B cell (primary cell): ENCODE measurements at regions not wholly inside any gene's neighbourhood (a gene's known extent, or its start where the extent isn't known, plus 50 kb on each side); places are given as distances from the start of the nearest gene placed in this dataset.

Experiments used
- ATAC-seq: fragments of 200-7000 bp; cut with Tn5 transposase; one replicate; pipeline ENCODE4 v1.10.0; 2021; ENCODE audit warnings: low read depth, mild to moderate bottlenecking, moderate number of reproducible peaks, moderate library complexity
- CTCF ChIA-PET: fragments of 350-600 bp; sonication (Branson Sonifier 250); formaldehyde crosslinking; loops from one replicate; lab custom pipeline; 2021; ENCODE audit warnings: antibody characterized with exemption, inconsistent platforms; lab: Charles Lee
- POLR2A ChIA-PET: fragments of 350-600 bp; sonication (Branson Sonifier 250); formaldehyde crosslinking; loops from one replicate; lab custom pipeline; 2021; ENCODE audit warnings: antibody characterized with exemption; lab: Charles Lee
- DNase-seq: peaks from one replicate; pipeline ENCODE4 v3.0.0; 2013
- H2AFZ ChIP-seq: 2 replicates; pipeline ENCODE4 v1.6.1; 2012; ENCODE audit warnings: mild to moderate bottlenecking, low read depth, low read length; ENCODE audit not compliant: insufficient read depth, poor library complexity, severe bottlenecking
- H3K27ac ChIP-seq, 2 donors: 1 replicate in 1 of 2; 2 replicates in 1 of 2; pipeline ENCODE4 v1.5.1; 2012 to 2013; ENCODE audit warnings: low read length in 2 of 2, mild to moderate bottlenecking in 2 of 2, moderate library complexity in 1 of 2
- H3K27me3 ChIP-seq, 4 experiments: fragments of 200-600 bp in 1 of 4; sonication (generic) in 1 of 4; replicated peaks in 1 of 4; 1 replicate in 2 of 4; 2 replicates in 2 of 4; pipeline versions ENCODE4 v1.6.1 to v1.7.0; 2013 to 2016; ENCODE audit warnings: low read length in 3 of 4, mild to moderate bottlenecking in 2 of 4, mixed read lengths in 1 of 4, moderate library complexity in 1 of 4; ENCODE audit not compliant: insufficient read depth in 4 of 4, control insufficient read depth in 3 of 4; ENCODE audit errors: control extremely low read depth in 1 of 4
- H3K36me3 ChIP-seq, 2 experiments: replicated peaks in 1 of 2; 1 replicate in 1 of 2; 2 replicates in 1 of 2; pipeline versions ENCODE4 v1.6.1 to v1.7.1; 2013; ENCODE audit warnings: low read length in 1 of 2; ENCODE audit not compliant: insufficient read depth in 2 of 2, control insufficient read depth in 1 of 2; ENCODE audit errors: control extremely low read depth in 1 of 2, extremely low read depth in 1 of 2
- H3K4me1 ChIP-seq, 2 donors: fragments of 200-600 bp in 1 of 2; sonication (generic) in 1 of 2; 1 replicate in 1 of 2; 2 replicates in 1 of 2; pipeline versions ENCODE4 v1.5.1 to v1.6.1; 2013 to 2017; ENCODE audit warnings: low read length in 2 of 2; ENCODE audit not compliant: control insufficient read depth in 2 of 2, insufficient read depth in 2 of 2
- H3K4me2 ChIP-seq: replicated peaks from 2 replicates; pipeline ENCODE3; 2012; ENCODE audit warnings: mild to moderate bottlenecking, low read depth, low read length; ENCODE audit not compliant: poor library complexity, severe bottlenecking
- H3K4me3 ChIP-seq, 5 experiments: fragments of 200-600 bp in 1 of 5; sonication (generic) in 1 of 5; 1 replicate in 3 of 5; 2 replicates in 2 of 5; pipeline versions ENCODE4 v1.5.1 to v1.7.0; 2011 to 2016; ENCODE audit warnings: low read length in 4 of 5, mild to moderate bottlenecking in 4 of 5, low read depth in 2 of 5, control low read depth in 1 of 5, moderate library complexity in 1 of 5; ENCODE audit not compliant: insufficient read depth in 1 of 5; ENCODE audit errors: control extremely low read depth in 1 of 5, extremely low read depth in 1 of 5
- H3K79me2 ChIP-seq: fragments of 200-600 bp; sonication (generic); one replicate; pipeline ENCODE4 v1.6.0; 2016; ENCODE audit warnings: low read length; ENCODE audit not compliant: control insufficient read depth, insufficient read depth
- H3K9ac ChIP-seq: fragments of 200-600 bp; sonication (generic); 2 replicates; pipeline ENCODE4 v1.6.1; 2017; ENCODE audit warnings: mild to moderate bottlenecking, low read length, moderate library complexity
- H3K9me3 ChIP-seq, 3 donors: one replicate each; pipeline versions ENCODE4 v1.6.1 to v1.7.1; 2013; ENCODE audit warnings: low read length in 2 of 3; ENCODE audit not compliant: control insufficient read depth in 2 of 3, insufficient read depth in 1 of 3; ENCODE audit errors: control extremely low read depth in 1 of 3
- H4K20me1 ChIP-seq: 2 replicates; pipeline ENCODE4 v1.6.0; 2012; ENCODE audit warnings: mild to moderate bottlenecking, low read length; ENCODE audit not compliant: insufficient read depth, control insufficient read depth, poor library complexity, severe bottlenecking
- H3K27ac Mint-ChIP-seq: one replicate; pipeline ENCODE4 v1.8.0; 2021; ENCODE audit warnings: mixed read lengths
- H3K27me3 Mint-ChIP-seq: one replicate; pipeline ENCODE4 v1.8.0; 2021; ENCODE audit warnings: mixed read lengths
- H3K4me1 Mint-ChIP-seq: one replicate; pipeline ENCODE4 v1.8.0; 2021; ENCODE audit warnings: mixed read lengths
- H3K4me3 Mint-ChIP-seq: one replicate; pipeline ENCODE4 v1.8.0; 2021; ENCODE audit warnings: mixed read lengths
- H3K9me3 Mint-ChIP-seq: one replicate; pipeline ENCODE4 v1.8.0; 2022; ENCODE audit warnings: mixed read lengths; ENCODE audit not compliant: insufficient read depth
- EZH2 ChIP-seq: IDR thresholded peaks from 2 replicates; pipeline ENCODE4 v1.6.1; 2012; ENCODE audit warnings: borderline replicate concordance, low read depth, mild to moderate bottlenecking, moderate library complexity, low read length; ENCODE audit not compliant: insufficient read depth, poor library complexity, severe bottlenecking
- WGBS: methylation state at CpG from one replicate; pipeline ENCODE4 v1.1.5; 2013; ENCODE audit warnings: missing lambda C conversion rate; ENCODE audit not compliant: insufficient coverage; 5-methylcytosine and 5-hydroxymethylcytosine counted together
- intact Hi-C: fragments of 100-400 bp; cut with micrococcal nuclease; formaldehyde crosslinking; loops from one replicate; pipeline ENCODE4 v1.10.0; 2022
- TF ChIP-seq, protein P1 (sequence below): fragments of 200-600 bp; IDR thresholded peaks from one replicate; pipeline ENCODE4 v1.8.0; 2022; ENCODE audit warnings: antibody characterized with exemption, mild to moderate bottlenecking

DNA sequence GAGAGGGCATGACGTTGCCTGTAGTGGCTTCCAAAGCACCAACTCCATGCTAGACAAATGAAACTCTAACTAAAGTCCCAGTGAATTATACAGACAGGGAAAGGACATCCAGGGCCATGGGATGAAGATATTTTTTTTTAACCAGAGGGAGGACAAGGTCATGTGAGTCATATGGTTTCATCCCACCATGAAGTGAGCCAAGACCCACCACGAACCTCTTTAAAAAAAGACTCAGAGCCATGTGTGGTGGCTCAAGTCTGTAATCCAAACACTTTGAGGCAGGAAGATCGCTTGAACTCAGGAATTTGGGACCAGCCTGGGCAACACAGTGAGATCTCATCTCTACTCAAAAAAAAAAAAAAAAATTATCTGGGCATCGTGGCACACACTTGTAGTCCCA, 115.2 kb downstream of the LIPG start:
- H3K4me1 Mint-ChIP-seq: peaks cover 3% of the 10 kb centered on the region
- Histone ChIP-seq H3K36me3 (no peaks in the 10 kb centered on the region), H3K27ac (no peak overlapping the region), H3K27me3 (peaks cover 0 to 5% (median 0%) of the 10 kb centered on the region in 4 experiments), H3K79me2 (no peaks in the 10 kb centered on the region), H3K9ac (no peak overlapping the region), H3K4me2 (no peak overlapping the region), H3K9me3 (no peaks in the 10 kb centered on the region), H3K4me1 (peaks cover 0 to 2% of the 10 kb centered on the region in 2 donors), H2AFZ (no peak overlapping the region), H4K20me1 (no peaks in the 10 kb centered on the region), H3K4me3 (no peak overlapping the region)
- TF ChIP-seq, protein P1, sequence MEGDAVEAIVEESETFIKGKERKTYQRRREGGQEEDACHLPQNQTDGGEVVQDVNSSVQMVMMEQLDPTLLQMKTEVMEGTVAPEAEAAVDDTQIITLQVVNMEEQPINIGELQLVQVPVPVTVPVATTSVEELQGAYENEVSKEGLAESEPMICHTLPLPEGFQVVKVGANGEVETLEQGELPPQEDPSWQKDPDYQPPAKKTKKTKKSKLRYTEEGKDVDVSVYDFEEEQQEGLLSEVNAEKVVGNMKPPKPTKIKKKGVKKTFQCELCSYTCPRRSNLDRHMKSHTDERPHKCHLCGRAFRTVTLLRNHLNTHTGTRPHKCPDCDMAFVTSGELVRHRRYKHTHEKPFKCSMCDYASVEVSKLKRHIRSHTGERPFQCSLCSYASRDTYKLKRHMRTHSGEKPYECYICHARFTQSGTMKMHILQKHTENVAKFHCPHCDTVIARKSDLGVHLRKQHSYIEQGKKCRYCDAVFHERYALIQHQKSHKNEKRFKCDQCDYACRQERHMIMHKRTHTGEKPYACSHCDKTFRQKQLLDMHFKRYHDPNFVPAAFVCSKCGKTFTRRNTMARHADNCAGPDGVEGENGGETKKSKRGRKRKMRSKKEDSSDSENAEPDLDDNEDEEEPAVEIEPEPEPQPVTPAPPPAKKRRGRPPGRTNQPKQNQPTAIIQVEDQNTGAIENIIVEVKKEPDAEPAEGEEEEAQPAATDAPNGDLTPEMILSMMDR: no peak
- no peak overlapping the region for H3K27ac Mint-ChIP-seq
- no peak for ATAC-seq
- no peak for DNase-seq
- peaks cover 7% of the 10 kb centered on the region for H3K27me3 Mint-ChIP-seq
- ChIA-PET POLR2A (no interaction called here), CTCF (no interaction called here)
- H3K4me3 Mint-ChIP-seq: no peak overlapping the region
- no peaks in the 10 kb centered on the region for H3K9me3 Mint-ChIP-seq
- intact Hi-C loops: no loop called here
- WGBS: 83% methylated on average over 1 of the region's 4 CpGs

DNA sequence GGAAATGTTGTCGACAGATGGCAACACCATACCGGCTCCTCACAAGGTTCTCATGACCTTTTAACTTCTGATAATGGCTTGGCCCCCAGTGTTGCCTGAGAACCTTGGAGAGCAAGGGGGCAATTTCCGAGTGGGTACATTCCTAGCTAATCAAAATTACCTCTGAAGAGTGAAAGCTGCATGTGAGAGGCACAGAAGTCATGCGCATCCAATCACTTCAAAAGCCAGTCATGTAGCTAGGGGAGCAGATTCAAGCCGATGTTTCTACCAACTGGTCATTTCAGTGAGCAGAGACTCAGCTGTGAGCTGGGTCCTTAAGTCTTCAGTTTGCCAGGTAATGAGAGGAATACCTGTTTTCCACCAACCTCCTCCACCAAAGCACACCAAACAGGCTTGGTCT, 111.4 kb downstream of the LIPG start:
- WGBS: 90% methylated on average over 5 of the region's 5 CpGs

More for the DNA sequence above, 111.4 kb downstream of the LIPG start:
- Histone ChIP-seq H3K9ac (no peak overlapping the region), H3K27me3 (peaks cover 0 to 5% (median 0%) of the 10 kb centered on the region in 4 experiments), H3K79me2 (no peaks in the 10 kb centered on the region), H3K9me3 (peaks cover 0 to 6% (median 0%) of the 10 kb centered on the region in 3 donors), H4K20me1 (no peaks in the 10 kb centered on the region), H3K4me3 (no peak overlapping the region), H3K4me1 (peaks cover 0 to 2% of the 10 kb centered on the region in 2 donors), H3K4me2 (no peak overlapping the region), H2AFZ (no peak overlapping the region), H3K27ac (no peak overlapping the region), H3K36me3 (no peaks in the 10 kb centered on the region)
- H3K4me1 Mint-ChIP-seq: peaks cover 3% of the 10 kb centered on the region
- H3K27ac Mint-ChIP-seq: no peak overlapping the region
- ATAC-seq (no peak), DNase-seq (no peak)
- CTCF ChIA-PET: no interaction called here
- TF ChIP-seq, protein P1: no peak
- TF ChIP-seq EZH2: no peak
- H3K27me3 Mint-ChIP-seq: peaks cover 18% of the 10 kb centered on the region
- POLR2A ChIA-PET: no interaction called here
- no peak overlapping the region for H3K4me3 Mint-ChIP-seq
- H3K9me3 Mint-ChIP-seq: no peaks in the 10 kb centered on the region
- intact Hi-C loops: no loop called here
